ENCODE measurements at regions not wholly inside any gene's neighbourhood (a gene's known extent, or its start where the extent isn't known, plus 50 kb on each side); places are given as distances from the start of the nearest gene placed in this dataset.

DNA sequence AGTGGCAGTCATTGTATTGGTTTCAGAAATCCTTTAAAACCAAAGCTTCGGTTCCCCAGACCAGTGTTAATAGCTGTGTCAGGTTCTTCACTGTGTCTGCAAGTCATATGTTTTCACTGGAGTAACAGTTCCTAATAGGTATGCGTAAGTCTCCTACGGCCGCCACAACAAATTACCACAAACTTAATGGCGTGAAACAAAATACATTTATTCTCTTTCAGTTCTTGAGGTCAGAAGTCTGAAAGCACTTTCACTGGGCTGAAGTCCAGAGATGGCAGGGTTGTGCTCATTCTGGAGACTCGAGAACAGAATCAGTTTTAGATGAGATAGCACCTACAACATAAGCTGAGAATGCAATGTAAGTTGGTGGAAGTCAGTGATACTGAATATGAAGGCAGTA, 556.2 kb downstream of the TLE4 start:
- TF ChIP-seq, protein P1, sequence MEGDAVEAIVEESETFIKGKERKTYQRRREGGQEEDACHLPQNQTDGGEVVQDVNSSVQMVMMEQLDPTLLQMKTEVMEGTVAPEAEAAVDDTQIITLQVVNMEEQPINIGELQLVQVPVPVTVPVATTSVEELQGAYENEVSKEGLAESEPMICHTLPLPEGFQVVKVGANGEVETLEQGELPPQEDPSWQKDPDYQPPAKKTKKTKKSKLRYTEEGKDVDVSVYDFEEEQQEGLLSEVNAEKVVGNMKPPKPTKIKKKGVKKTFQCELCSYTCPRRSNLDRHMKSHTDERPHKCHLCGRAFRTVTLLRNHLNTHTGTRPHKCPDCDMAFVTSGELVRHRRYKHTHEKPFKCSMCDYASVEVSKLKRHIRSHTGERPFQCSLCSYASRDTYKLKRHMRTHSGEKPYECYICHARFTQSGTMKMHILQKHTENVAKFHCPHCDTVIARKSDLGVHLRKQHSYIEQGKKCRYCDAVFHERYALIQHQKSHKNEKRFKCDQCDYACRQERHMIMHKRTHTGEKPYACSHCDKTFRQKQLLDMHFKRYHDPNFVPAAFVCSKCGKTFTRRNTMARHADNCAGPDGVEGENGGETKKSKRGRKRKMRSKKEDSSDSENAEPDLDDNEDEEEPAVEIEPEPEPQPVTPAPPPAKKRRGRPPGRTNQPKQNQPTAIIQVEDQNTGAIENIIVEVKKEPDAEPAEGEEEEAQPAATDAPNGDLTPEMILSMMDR (IDR thresholded peaks at IDR 0.05) = no peak
- TF ChIP-seq POLR2A (IDR thresholded peaks at IDR 0.05) = no peak
- TF ChIP-seq EP300 (IDR thresholded peaks at IDR 0.05) = no peak
